Hepatocyte (in vitro differentiated cells): ENCODE measurements at regions not wholly inside any gene's neighbourhood (a gene's known extent, or its start where the extent isn't known, plus 50 kb on each side); places are given as distances from the start of the nearest gene placed in this dataset.

Source experiments
- EZH2 ChIP-seq: fragments of 200-600 bp; sonication (generic); IDR thresholded peaks from 2 replicates; pipeline ENCODE4 v1.6.1; 2016; ENCODE audit warnings: antibody characterized with exemption, mild to moderate bottlenecking, borderline replicate concordance
- TF ChIP-seq, protein P1 (sequence below): fragments of 200-600 bp; sonication (generic); IDR thresholded peaks from 2 replicates; pipeline ENCODE4 v1.5.1; 2016; ENCODE audit warnings: antibody characterized with exemption, mild to moderate bottlenecking; ENCODE audit not compliant: poor library complexity

DNA sequence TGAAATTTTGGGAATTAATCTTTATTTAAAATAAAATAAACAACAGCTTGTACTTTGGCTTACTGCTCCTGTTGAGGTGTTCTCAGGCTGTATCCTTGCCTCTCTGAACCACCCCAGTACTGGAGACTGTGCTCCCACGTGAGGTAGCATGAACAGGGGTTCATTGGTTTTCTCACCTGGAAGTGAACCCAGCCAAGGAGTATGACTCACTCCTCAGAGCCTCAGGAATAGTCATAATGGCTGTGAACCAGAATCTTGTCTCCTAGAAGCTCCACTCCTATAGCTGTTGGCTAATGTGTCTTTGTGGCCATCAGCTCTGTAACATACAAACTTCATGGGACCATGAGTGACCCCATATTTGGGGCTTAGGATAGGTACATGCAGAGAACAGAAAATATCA lies 122.5 kb upstream of the ST8SIA2 start:
- TF ChIP-seq, protein P1, sequence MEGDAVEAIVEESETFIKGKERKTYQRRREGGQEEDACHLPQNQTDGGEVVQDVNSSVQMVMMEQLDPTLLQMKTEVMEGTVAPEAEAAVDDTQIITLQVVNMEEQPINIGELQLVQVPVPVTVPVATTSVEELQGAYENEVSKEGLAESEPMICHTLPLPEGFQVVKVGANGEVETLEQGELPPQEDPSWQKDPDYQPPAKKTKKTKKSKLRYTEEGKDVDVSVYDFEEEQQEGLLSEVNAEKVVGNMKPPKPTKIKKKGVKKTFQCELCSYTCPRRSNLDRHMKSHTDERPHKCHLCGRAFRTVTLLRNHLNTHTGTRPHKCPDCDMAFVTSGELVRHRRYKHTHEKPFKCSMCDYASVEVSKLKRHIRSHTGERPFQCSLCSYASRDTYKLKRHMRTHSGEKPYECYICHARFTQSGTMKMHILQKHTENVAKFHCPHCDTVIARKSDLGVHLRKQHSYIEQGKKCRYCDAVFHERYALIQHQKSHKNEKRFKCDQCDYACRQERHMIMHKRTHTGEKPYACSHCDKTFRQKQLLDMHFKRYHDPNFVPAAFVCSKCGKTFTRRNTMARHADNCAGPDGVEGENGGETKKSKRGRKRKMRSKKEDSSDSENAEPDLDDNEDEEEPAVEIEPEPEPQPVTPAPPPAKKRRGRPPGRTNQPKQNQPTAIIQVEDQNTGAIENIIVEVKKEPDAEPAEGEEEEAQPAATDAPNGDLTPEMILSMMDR: no peak
- no peak for TF ChIP-seq EZH2
